ENCODE measurements at regions not wholly inside any gene's neighbourhood (a gene's known extent, or its start where the extent isn't known, plus 50 kb on each side); places are given as distances from the start of the nearest gene placed in this dataset.

DNA sequence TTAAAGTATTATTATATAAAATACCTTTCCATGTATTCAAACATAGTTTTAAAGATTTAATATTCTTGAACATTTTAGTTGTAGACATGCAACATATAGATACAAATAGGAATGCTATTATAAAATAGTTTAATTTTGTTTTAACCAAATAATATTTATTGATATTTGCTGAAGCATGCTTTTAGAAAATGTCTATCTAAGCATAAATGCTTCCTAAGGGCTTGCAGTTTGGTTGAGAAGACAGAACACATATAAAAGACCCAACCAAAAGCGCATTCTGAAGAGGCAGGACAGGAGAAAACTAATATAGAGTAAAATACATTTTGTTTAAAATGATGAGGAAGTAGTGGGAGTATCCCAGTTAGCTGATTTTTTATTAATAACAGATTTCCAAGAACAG, 181.5 kb upstream of the ISL1 start:
- H3K27me3 Mint-ChIP-seq = no peaks in the 10 kb centered on the region
- ATAC-seq (ENCODE audit: poor library complexity) (no peak), DNase-seq (no peak)
- H3K9me3 Mint-ChIP-seq = peaks cover 11% of the 10 kb centered on the region
- no peak overlapping the region for H3K4me3 ChIP-seq (ENCODE audit: low read length)
- no peaks in the 10 kb centered on the region for H3K36me3 Mint-ChIP-seq (ENCODE audit: low read depth)
- no peaks in the 10 kb centered on the region for H3K4me1 ChIP-seq (ENCODE audit: insufficient read depth, low read length)
- no peak overlapping the region for H3K27ac Mint-ChIP-seq
- ChIA-PET POLR2A (no interaction called here), CTCF (no interaction called here)
- H3K4me3 Mint-ChIP-seq = no peak overlapping the region
- TF ChIP-seq, protein P1, sequence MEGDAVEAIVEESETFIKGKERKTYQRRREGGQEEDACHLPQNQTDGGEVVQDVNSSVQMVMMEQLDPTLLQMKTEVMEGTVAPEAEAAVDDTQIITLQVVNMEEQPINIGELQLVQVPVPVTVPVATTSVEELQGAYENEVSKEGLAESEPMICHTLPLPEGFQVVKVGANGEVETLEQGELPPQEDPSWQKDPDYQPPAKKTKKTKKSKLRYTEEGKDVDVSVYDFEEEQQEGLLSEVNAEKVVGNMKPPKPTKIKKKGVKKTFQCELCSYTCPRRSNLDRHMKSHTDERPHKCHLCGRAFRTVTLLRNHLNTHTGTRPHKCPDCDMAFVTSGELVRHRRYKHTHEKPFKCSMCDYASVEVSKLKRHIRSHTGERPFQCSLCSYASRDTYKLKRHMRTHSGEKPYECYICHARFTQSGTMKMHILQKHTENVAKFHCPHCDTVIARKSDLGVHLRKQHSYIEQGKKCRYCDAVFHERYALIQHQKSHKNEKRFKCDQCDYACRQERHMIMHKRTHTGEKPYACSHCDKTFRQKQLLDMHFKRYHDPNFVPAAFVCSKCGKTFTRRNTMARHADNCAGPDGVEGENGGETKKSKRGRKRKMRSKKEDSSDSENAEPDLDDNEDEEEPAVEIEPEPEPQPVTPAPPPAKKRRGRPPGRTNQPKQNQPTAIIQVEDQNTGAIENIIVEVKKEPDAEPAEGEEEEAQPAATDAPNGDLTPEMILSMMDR (IDR thresholded peaks at IDR 0.05) = no peak
- H3K27me3 ChIP-seq (ENCODE audit: control insufficient read depth in 1 of 2, insufficient read depth in 2 of 2, low read length in 2 of 2) = no peaks in the 10 kb centered on the region
- no peaks in the 10 kb centered on the region for H3K36me3 ChIP-seq (ENCODE audit: insufficient read depth, low read length)
- no peak overlapping the region for H3K27ac ChIP-seq (ENCODE audit: low read depth in 1 of 2, low read length in 2 of 2)
- no peaks in the 10 kb centered on the region for H3K4me1 Mint-ChIP-seq (ENCODE audit: low read depth)
- intact Hi-C loops (cut with DNase I, micrococcal nuclease) = no loop called here
- no peaks in the 10 kb centered on the region for H3K9me3 ChIP-seq (ENCODE audit: control insufficient read depth in 1 of 2, insufficient read depth in 1 of 2, low read length in 2 of 2)

DNA sequence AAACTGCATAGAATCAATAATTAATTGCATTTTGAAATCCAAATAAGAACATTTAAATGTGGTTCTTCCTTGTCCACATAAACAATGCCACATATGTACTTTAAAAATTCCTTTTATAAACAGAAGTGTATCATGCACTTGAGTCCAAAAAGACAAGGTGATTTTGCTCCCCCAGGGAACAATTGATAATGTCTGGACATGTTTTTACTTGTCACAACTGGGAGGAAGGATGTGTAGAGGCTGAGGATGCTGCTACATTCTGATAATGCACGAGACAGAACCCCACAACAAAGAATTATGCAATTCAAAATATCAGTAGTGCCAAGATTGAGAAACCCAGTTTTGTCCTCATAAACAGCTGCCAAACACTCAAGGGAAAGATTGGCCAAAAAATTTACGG, 181.1 kb upstream of the ISL1 start:
- Mint-ChIP-seq H3K27me3 (no peaks in the 10 kb centered on the region), H3K9me3 (peaks cover 7% of the 10 kb centered on the region), H3K4me3 (no peak overlapping the region), H3K4me1 (ENCODE audit: low read depth) (no peaks in the 10 kb centered on the region), H3K27ac (no peak overlapping the region), H3K36me3 (ENCODE audit: low read depth) (no peaks in the 10 kb centered on the region)
- H3K9me3 ChIP-seq (ENCODE audit: control insufficient read depth in 1 of 2, insufficient read depth in 1 of 2, low read length in 2 of 2) = no peaks in the 10 kb centered on the region
- TF ChIP-seq, protein P1 (IDR thresholded peaks at IDR 0.05) = no peak
- intact Hi-C loops (cut with DNase I, micrococcal nuclease) = no loop called here
- H3K4me3 ChIP-seq (ENCODE audit: low read length) = no peak overlapping the region
- no peaks in the 10 kb centered on the region for H3K4me1 ChIP-seq (ENCODE audit: insufficient read depth, low read length)
- POLR2A ChIA-PET = no interaction called here
- H3K36me3 ChIP-seq (ENCODE audit: insufficient read depth, low read length) = no peaks in the 10 kb centered on the region
- DNase-seq = no peak
- no peak for ATAC-seq (ENCODE audit: poor library complexity)
- H3K27ac ChIP-seq (ENCODE audit: low read depth in 1 of 2, low read length in 2 of 2) = no peak overlapping the region
- CTCF ChIA-PET = no interaction called here
- H3K27me3 ChIP-seq (ENCODE audit: control insufficient read depth in 1 of 2, insufficient read depth in 2 of 2, low read length in 2 of 2) = no peaks in the 10 kb centered on the region

DNA sequence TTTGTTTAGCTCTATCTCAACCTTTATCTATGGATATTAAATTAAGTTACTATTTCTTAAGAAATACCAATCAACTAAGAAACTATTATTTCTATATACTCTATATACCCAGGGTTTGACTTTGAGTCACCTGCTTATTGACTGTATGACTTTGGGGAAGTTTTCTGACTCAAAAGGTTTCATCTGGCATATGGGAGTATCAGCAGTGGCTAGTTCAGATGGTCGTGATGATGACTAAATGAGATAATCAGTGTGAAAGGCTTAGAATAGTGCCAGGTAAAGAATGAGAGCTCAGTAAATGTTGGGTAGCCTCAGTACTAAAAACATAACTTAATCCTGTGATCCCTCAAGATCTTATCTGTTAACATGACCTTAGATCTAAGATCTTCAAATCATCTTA, 179.7 kb upstream of the ISL1 start:
- H3K4me1 ChIP-seq (ENCODE audit: insufficient read depth, low read length) = no peaks in the 10 kb centered on the region
- H3K4me3 Mint-ChIP-seq = no peak overlapping the region
- POLR2A ChIA-PET = no interaction called here
- no peaks in the 10 kb centered on the region for H3K4me1 Mint-ChIP-seq (ENCODE audit: low read depth)
- no peaks in the 10 kb centered on the region for H3K36me3 ChIP-seq (ENCODE audit: insufficient read depth, low read length)
- H3K9me3 Mint-ChIP-seq = peaks cover 9% of the 10 kb centered on the region
- intact Hi-C loops (cut with DNase I, micrococcal nuclease) = no loop called here
- CTCF ChIA-PET = no interaction called here
- H3K36me3 Mint-ChIP-seq (ENCODE audit: low read depth) = no peaks in the 10 kb centered on the region
- no peak overlapping the region for H3K27ac ChIP-seq (ENCODE audit: low read depth in 1 of 2, low read length in 2 of 2)
- no peaks in the 10 kb centered on the region for H3K27me3 ChIP-seq (ENCODE audit: control insufficient read depth in 1 of 2, insufficient read depth in 2 of 2, low read length in 2 of 2)
- no peaks in the 10 kb centered on the region for H3K9me3 ChIP-seq (ENCODE audit: control insufficient read depth in 1 of 2, insufficient read depth in 1 of 2, low read length in 2 of 2)
- DNase-seq (no peak), ATAC-seq (ENCODE audit: poor library complexity) (no peak)
- H3K27ac Mint-ChIP-seq = no peak overlapping the region
- TF ChIP-seq, protein P1 (IDR thresholded peaks at IDR 0.05) = no peak
- H3K4me3 ChIP-seq (ENCODE audit: low read length) = no peak overlapping the region
- no peaks in the 10 kb centered on the region for H3K27me3 Mint-ChIP-seq
